Right atrium auricular region (tissue), 2 donors: ENCODE measurements at regions not wholly inside any gene's neighbourhood (a gene's known extent, or its start where the extent isn't known, plus 50 kb on each side); places are given as distances from the start of the nearest gene placed in this dataset.

Source experiments
- DNase-seq: peaks from one replicate; pipeline ENCODE4 v3.0.0-alpha.2; 2019; ENCODE audit warnings: low spot score
- H3K27ac ChIP-seq, 2 donors: fragments of 200-600 bp; sonication (generic); 1 replicate in 1 of 2; 2 replicates in 1 of 2; pipeline ENCODE4 v1.5.1; 2016 to 2019
- H3K27me3 ChIP-seq, 2 donors: fragments of 200-600 bp; sonication (generic); one replicate each; pipeline versions ENCODE4 v1.5.1 to v1.6.0; 2017 to 2019
- H3K36me3 ChIP-seq: fragments of 200-600 bp; sonication (generic); one replicate; pipeline ENCODE4 v1.5.1; 2016
- H3K4me1 ChIP-seq, 2 donors: fragments of 200-600 bp; sonication (generic); one replicate each; pipeline versions ENCODE4 v1.5.1 to v1.6.0; 2017 to 2019
- H3K4me3 ChIP-seq, 2 donors: fragments of 200-600 bp; sonication (generic); 1 replicate in 1 of 2; 2 replicates in 1 of 2; pipeline ENCODE4 v1.5.1; 2017 to 2019; ENCODE audit warnings: mild to moderate bottlenecking in 1 of 2, moderate library complexity in 1 of 2
- H3K9me3 ChIP-seq, 2 donors: fragments of 200-600 bp; sonication (generic); one replicate each; pipeline ENCODE4 v1.5.1; 2019
- TF ChIP-seq, protein P1 (sequence below), 2 donors: fragments of 200-600 bp; sonication (generic); IDR thresholded peaks; one replicate each; pipeline ENCODE4 v1.5.1; 2019; ENCODE audit warnings: antibody characterized with exemption in 2 of 2

DNA sequence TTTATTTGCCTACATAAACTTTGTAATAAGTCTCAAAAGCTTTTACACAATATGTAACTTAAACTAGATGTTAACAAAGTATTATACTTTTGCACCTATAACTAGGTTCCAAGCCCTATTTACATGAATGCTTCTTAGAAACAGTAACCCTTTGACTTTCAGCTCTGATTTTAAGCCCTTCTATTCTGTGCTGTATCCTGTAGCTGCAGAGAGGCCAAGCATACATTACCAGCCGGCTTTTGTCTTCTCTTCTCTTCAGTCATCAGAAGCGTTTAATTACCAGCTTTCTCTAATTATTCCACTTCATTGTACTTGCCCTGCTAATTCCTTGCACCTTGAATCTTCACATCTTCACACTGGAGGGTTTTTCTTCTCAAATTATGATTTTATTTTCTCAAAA, 403.1 kb downstream of the PDGFC start:
- H3K27ac ChIP-seq, result no peak overlapping the region
- no peaks in the 10 kb centered on the region for H3K9me3 ChIP-seq
- H3K4me1 ChIP-seq, result no peaks in the 10 kb centered on the region
- no peaks in the 10 kb centered on the region for H3K27me3 ChIP-seq
- TF ChIP-seq, protein P1, sequence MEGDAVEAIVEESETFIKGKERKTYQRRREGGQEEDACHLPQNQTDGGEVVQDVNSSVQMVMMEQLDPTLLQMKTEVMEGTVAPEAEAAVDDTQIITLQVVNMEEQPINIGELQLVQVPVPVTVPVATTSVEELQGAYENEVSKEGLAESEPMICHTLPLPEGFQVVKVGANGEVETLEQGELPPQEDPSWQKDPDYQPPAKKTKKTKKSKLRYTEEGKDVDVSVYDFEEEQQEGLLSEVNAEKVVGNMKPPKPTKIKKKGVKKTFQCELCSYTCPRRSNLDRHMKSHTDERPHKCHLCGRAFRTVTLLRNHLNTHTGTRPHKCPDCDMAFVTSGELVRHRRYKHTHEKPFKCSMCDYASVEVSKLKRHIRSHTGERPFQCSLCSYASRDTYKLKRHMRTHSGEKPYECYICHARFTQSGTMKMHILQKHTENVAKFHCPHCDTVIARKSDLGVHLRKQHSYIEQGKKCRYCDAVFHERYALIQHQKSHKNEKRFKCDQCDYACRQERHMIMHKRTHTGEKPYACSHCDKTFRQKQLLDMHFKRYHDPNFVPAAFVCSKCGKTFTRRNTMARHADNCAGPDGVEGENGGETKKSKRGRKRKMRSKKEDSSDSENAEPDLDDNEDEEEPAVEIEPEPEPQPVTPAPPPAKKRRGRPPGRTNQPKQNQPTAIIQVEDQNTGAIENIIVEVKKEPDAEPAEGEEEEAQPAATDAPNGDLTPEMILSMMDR (IDR thresholded peaks at IDR 0.05), result no peak
- no peak overlapping the region for H3K4me3 ChIP-seq
- DNase-seq, result no peak
- no peaks in the 10 kb centered on the region for H3K36me3 ChIP-seq

GRCh38 chr4:156568041-156568440, 403.6 kb downstream of the PDGFC start:
- Histone ChIP-seq H3K4me3 (no peak overlapping the region), H3K4me1 (no peaks in the 10 kb centered on the region), H3K9me3 (no peaks in the 10 kb centered on the region), H3K36me3 (no peaks in the 10 kb centered on the region), H3K27ac (no peak overlapping the region), H3K27me3 (no peaks in the 10 kb centered on the region)
- no peak for DNase-seq
- TF ChIP-seq, protein P1 (IDR thresholded peaks at IDR 0.05), result no peak

DNA sequence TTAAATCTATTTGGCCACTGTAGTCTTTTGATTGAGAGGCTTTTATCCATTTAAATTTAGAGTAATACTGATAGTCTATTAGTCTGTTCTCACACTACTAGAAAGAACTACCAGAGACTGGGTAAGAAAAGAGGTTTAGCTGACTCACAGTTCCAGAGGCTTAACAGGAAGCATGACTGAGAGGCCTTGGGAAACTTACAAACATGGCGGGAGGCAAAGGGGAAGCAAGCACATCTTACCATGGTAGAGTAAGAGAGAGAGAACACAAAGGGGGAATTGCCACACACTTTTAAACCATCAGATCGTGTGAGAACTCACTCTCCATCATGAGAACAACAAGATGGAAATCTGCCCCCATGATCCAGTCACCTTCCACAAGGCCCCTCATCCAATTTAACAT, 410.9 kb downstream of the PDGFC start:
- H3K4me1 ChIP-seq, result no peaks in the 10 kb centered on the region
- H3K27ac ChIP-seq, result no peak overlapping the region
- no peak overlapping the region for H3K4me3 ChIP-seq
- DNase-seq, result no peak
- TF ChIP-seq, protein P1 (IDR thresholded peaks at IDR 0.05), result no peak
- H3K9me3 ChIP-seq, result no peaks in the 10 kb centered on the region
- no peaks in the 10 kb centered on the region for H3K36me3 ChIP-seq
- H3K27me3 ChIP-seq, result no peaks in the 10 kb centered on the region

DNA sequence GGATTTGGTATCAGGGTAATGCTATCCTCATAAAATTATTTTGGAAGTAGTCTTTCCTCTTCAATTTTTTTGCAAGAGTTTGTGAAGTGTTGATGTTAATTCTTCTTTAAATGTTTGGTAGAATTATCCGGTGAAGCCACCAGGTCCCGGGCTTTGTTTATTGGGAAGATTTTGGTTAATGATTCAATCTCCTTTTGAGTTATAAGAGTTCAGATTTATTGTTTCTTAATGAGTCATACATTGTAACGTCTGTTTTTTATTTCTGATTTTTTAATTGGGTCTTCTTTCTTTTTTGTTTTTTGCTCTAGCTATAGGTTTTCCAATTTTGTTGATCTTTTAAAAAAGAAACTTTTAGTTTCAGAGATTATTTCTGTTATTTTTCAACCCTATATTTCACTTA, 412.3 kb downstream of the PDGFC start:
- Histone ChIP-seq H3K4me3 (no peak overlapping the region), H3K36me3 (no peaks in the 10 kb centered on the region), H3K4me1 (no peaks in the 10 kb centered on the region), H3K27me3 (no peaks in the 10 kb centered on the region), H3K27ac (no peak overlapping the region), H3K9me3 (no peaks in the 10 kb centered on the region)
- TF ChIP-seq, protein P1 (IDR thresholded peaks at IDR 0.05), result no peak
- DNase-seq, result no peak

DNA sequence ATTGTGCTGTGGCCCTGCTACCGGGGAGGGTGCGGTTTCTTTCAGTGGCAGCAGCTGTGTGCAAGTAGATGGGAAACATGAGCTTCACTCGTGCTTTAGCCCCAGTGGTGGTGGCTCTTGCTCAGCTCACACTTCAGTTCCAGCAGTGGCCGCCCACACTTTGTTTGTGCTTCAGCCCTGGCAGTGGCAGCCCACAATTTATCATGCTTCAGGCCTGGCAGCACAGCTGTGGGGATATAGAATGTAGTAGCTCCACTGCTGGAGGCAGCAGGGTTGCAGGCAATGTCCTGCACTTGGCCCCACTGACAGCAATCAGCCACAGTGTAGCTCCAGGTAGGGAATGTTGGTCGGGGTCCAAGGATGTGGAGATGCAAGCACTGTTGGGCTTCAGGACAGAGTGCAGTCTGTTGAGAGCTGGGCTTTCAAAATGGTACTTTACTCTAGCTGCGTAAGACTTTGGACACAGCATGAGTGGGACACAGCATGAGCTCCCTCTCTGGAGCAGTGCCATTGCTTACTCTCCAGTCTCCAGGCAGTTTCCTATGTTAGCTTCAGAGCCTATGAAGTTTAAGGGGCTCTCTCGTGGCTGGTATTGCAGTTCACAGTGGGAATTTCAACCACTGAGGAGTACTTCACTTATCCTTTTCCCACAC, 413.1 kb downstream of the PDGFC start:
- H3K27me3 ChIP-seq, result no peaks in the 10 kb centered on the region

More for the DNA sequence above, 413.1 kb downstream of the PDGFC start:
- no peak overlapping the region for H3K27ac ChIP-seq
- H3K36me3 ChIP-seq, result no peaks in the 10 kb centered on the region
- no peaks in the 10 kb centered on the region for H3K4me1 ChIP-seq
- TF ChIP-seq, protein P1 (IDR thresholded peaks at IDR 0.05), result no peak
- no peak for DNase-seq
- no peak overlapping the region for H3K4me3 ChIP-seq
- H3K9me3 ChIP-seq, result no peaks in the 10 kb centered on the region
